GM18508 (cell line): ENCODE measurements at regions not wholly inside any gene's neighbourhood (a gene's known extent, or its start where the extent isn't known, plus 50 kb on each side); places are given as distances from the start of the nearest gene placed in this dataset.

Source experiments
- ATAC-seq: cut with Tn5 transposase; IDR thresholded peaks from one replicate; pipeline ENCODE4 v1.9.1; 2021; ENCODE audit warnings: moderate number of reproducible peaks; ENCODE audit not compliant: insufficient read depth, unreplicated experiment

DNA sequence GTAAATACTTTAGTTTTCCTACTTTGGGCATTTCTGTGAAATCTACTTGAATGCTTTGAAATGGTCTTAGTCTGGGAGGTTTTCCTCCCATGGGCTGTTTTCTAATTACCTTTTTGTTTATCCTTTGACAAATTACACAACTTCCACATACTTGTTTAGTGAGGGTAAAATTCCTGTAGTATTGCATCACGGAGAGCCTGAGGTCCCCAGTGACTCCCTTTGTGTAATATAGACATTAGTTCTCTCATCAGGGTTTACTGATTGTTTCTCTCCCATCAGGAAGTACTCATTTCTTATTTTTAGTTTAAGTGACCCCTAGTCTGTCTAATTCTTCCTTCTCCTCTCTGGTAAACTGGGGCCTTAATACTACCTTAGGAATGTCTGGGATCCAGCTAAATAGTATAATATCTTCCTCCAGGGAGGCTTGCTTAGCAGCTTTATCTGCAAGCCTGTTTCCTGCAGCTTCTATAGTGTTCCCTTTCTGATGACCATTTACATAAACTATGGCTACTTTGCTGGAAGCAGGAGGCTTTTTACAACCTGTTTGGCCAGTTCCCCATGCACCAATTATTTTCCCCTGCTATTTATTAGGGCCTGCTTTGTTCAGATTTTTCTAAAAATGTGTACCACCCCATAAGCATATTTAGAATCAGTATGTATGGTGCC, 87.2 kb upstream of the XCR1 start:
- no peak for ATAC-seq

DNA sequence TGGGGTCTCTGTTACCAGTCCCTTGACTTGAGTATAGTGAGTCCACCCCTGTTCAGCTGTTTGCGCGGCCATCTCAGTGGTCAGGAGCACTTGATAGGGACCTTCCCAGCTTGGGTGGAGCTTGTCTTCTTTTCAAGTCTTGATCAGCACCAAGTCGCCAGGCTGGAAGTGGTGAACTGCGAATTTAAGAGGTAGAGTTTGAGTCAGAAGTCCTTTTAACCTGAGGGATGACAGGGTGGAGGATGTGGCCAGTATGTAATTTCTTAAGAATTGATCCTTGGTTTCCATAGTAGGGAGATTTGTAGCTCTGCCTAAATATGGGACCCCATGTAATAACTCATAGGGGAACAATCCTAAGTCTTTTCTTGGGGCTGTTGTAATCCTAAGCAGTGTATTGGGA, 86.3 kb upstream of the XCR1 start:
- ATAC-seq = no peak

DNA sequence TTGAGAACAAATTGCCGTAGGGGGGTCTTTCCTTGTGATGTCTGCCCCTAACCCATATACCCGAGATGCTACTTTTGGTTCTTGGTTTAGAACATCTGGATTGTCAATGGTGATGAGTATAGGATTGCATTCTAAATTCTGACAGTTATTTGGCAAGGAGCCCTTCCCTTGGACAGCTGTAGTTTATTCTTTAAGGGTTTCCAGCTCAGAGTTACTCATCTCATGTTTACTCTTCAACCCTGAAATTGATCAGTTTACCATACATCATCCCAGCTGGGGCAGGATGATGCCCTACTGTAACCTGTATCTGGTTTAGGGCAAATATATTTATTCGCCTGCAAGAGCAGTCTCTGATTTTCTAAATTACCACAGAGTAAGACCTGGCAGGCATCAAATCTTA, 85.7 kb upstream of the XCR1 start:
- no peak for ATAC-seq

DNA sequence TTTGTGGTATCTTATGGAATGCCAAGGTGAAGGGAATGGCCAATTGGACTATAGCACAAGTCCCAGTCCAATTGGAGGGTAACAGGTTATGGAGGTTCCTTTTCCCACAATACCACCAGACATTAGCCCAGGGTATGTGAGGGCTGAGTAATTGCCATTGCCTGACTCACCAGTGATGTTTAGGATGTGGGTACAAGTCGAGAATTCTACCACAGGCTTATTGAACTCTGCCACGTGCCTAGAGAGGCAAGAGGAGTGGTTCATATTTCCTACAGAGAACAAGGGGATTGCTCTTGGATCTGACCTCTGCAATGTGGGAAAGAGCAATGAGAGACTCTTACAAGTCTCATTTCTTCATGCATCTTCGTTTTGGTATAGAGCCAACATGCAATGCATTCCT, 85.0 kb upstream of the XCR1 start:
- ATAC-seq = no peak

DNA sequence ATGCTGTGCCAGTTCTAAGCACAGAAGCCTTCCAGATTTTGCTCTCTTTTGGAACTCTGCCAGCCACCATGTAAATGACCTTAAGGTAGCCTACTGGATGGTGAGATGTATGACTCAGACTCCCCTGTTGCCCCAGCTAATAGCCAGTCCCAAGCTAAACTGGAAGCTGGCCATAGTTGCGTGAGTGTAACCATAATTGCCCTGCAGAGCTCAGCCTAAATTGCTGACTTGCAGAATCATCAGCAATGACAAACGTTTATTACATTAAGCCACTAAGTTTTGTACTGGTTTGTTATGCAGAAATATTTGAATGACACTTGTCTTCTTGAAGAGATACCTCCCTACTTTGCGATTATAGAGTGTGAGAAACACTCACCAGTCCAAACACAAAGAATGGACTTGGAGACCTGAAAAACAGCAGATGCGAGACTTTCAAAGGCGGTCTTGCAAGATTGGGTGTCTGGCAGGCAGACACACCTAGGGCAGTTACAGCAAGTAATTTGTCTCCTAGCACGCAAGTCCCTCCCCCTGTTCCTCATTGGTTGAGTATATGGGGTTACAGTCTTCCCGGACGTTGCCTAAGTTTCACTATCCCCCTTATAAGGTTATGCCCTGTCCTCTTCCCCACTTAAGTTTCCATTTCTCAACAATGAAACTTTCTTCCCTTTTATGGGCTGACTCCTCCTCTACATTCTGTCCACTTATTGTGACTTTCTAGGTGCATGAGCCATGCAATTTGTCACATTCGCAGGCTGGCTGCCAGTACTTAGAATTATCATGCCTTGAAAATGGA, 83.6 kb upstream of the XCR1 start:
- no peak for ATAC-seq

DNA sequence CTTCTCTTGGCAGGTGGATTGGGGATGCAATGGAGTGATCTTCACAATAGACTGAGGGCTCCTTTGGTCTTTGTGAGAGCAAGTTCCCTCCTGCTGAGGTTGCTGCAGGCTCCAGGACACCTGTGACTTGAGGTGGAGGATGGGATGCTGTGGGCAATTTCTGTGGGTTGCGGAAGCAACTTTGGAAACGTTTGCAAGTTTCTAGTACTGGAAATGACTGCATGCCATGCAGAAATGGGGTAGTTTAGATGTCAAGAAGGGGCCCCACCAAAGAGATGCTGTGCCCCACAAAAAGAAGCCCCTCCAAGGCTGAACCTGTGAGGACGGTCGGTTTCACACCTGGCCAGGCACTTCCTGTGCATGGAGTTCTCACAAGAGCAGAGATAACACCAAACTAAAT, 80.4 kb upstream of the XCR1 start:
- ATAC-seq = no peak

DNA sequence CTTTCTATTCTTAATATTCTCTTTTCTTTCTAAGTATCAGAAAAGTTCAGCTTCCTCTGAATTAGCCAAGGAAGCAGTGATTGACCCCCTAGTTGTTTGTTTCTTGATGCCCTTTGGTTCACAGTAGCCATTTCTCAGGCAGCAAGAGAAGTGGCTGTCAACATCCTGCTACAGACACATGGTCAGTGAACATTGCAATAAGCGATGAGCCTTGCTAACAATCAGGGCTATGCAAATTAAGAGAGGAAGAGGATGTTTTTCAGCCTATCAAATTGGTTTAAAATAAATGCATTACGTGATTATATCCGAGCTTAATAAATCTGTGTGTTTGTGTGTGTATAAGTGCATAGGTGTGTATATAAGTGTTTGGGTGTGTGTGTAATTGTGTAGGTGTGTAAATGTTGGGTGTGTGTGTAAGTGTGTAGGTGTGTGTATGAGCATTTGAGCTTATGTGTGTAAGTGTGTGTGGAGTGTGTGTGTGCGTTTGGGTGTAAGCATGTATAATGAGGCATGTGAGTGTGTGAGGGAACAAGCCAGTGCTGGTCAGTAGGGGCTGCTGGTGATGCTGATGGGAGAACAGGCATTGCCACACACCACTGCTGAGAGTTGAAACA, 78.1 kb upstream of the XCR1 start:
- ATAC-seq = no peak

DNA sequence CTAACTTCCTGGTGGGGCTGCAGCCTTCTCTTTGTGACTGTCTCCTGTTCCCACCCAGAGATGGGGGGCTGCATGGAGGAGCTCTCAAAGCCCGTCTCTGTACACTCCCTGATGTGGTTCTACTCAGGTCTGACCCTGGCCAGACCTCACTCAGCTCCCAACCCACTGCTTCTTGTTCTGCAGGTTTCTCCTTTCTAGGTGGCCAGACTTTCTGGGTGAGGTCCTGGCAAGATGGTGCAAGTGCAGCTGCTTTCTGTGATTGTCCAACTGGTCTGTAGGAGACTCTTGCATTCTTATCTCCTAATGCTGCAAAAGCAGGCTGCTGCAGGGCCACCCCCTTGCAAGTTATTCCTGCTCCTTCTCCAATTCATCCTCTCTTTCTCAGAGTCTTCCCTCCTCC, 77.4 kb upstream of the XCR1 start:
- ATAC-seq = no peak

DNA sequence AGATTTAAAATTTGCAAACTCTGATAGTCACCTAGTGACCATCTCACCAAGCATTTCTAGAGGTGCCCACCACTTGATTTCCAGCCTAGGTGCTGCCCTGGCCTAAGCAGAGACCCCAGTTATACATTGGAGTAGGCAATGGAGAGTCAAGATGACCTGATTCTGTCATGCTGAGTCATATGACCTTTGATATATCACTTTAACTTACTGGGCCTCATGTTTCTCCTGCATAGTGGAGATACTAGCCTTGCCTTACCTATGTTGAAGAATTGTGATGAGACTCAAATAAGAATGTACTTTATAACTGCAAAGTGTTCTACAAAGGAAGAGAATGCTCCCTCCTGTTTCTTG, 75.5 kb upstream of the XCR1 start:
- ATAC-seq = no peak

DNA sequence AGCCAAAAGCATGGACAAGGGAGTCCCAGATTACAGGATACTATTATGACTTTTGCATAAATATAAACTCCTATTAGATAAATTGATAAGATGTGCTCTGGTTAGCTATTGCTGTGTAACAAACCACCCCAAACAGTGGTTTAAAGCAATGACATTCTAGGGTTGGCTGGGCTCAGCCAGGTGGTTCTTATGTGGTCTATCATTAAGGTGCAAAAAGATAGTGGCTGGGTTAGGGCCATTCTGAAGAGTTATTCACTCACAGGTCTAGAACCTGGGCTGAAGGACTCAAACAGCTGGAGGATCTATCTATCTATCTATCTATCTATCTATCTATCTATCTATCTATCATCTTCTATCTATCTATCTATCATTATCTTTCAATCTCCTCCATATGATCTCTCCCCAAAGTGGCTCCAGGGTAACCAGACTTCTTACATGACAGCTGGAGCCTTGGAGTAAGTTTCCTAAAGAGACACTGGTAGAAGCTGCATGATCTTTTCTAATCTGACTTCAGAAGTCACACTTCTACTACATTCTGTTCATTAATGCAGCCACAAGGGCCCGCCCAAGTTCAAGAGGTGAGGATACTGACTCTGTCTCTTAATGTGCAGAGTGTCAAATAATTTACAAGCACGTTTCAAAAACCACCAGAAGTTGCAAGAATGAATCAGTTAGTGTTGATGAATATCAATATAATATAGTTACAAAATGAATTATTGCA, 74.9 kb upstream of the XCR1 start:
- no peak for ATAC-seq

DNA sequence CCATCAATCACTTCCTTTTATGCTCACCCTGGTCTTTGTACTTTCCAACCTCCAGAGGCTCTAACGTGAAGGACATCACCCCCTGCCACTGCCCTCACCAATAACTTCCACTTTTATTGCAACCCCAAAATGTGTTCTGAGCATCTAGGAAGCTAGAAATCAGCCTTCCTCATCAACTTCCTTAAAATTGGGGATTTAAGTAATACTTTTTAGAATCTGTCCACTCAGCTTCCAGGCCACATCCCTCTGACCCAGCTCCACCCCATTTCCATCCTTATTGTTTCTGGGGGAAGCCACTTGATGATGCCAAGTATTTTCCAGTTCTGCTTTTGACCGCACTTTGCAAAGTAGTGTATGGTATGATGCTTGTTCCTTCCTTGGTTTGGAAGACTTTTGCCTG, 73.5 kb upstream of the XCR1 start:
- ATAC-seq = no peak

DNA sequence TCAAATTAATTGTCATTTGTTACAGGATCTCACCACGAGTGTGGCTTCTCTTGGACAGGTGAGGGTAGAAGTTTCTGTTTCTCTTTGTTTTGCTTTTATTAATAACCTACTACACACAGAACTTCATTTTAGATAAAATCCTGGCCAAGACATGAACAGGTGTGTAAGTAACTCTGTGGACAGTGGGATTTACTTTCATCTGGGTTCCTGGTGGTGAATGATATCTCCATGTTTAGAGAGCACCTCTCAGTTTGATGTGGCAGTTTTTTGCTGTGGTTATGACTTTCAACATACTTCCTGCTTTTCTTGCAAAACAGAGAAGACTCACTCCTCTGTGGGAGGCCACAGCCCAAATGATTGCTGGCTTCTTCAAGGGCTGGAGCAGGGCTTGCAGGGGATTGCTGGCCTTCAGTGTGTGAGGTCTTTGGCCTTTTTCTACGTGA, 71.1 kb upstream of the XCR1 start:
- no peak for ATAC-seq

DNA sequence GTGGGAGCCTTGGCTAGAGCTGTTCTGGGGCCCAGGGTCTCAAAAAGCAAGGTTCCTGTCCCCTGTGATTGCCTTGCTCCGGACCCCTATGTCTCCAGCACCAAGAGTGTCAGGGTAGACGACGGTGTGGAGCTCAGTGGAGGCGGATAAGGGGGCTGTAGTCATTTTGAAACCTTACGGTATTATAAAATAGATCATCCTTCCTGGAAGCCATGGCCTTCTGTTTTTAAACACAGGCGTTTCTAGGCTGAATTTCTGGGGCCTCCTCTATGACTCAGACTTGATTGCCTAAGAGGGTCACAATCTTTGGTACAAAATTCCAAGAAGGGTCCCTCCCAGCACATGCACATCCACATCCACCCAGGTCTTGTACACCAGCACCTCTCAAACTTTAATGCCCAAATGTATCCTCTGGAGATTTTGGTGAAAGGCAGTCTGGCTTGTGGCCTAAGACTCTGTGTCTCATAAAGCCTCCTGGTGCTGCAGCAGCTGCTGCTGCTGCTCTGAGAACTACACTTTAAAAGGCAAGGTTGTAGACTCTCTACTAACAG, 70.5 kb upstream of the XCR1 start:
- ATAC-seq = no peak

DNA sequence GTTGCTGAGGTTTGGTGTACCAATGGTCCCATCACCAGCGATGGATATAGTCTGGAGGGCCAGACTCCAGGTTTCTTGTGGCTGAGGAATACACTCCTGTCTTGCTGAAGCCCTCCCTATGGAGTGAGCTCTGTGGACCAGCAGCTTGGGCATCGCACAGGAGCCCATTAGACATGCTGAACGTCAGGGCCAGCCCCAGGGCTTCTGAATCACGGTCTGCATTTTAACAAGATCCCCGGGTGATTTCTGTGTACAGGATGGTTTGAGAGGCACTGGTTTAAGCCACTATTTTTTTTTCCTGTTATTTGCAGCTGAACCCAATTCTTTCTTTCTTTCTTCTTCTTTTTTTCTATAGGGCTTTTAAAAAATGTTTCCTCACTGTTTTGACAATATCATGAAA, 69.5 kb upstream of the XCR1 start:
- no peak for ATAC-seq

DNA sequence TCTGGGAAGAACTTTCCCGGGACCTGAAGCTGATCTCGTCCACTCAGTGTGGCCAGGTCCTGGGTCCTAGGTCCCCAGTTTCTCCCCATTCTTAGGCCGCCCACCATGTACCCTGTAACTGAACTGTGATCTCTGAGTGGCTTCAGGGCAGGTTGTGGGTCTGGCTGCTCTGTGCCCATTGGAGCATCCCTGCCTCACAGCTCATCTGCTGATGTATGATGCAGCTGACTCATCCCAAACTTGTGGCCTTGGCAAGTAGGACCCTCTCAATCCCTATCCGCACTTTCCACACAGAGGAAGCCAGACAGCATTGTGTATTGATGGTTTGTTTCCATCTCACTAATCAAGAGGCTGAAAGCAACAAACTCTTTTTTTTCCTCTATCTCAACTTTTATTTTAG, 69.1 kb upstream of the XCR1 start:
- no peak for ATAC-seq

DNA sequence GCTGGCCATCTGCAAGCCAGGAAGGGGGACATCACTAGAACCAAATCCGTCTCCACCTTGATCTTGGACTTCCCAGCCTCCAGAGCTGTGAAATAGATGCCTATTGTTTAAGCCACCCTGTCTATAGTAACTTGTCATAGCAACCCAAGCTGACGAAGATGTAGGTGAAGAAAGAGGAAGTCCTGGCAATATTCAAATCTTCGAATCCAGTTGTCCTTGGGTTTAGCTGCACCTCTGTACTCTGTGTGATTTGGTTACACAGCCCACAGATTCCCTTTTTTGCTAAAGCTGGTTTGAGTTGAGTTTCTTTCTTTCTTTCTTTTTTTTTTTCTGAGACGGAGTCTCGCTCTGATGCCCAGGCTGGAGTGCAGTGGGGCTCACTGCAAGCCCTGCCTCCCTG, 68.0 kb upstream of the XCR1 start:
- ATAC-seq = peak; percentile 40

DNA sequence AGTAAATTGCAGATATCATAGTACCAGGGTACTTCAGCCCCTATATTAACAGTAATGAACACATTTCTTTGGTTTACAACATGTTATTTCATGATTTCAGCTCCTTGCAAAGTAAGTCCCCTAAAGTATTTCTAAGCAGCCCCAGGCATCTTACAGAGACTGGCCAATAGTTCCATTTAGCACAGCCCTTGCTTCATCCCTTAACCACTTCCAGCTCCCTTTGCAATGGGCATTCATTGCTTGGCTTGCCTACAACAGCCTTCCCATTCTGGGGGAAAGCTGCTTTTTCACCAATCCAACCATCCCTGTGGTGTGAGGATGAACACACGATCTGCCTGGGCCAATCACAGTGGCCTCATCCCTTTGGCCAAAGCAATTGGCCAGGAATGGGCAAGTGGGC, 67.2 kb upstream of the XCR1 start:
- no peak for ATAC-seq

DNA sequence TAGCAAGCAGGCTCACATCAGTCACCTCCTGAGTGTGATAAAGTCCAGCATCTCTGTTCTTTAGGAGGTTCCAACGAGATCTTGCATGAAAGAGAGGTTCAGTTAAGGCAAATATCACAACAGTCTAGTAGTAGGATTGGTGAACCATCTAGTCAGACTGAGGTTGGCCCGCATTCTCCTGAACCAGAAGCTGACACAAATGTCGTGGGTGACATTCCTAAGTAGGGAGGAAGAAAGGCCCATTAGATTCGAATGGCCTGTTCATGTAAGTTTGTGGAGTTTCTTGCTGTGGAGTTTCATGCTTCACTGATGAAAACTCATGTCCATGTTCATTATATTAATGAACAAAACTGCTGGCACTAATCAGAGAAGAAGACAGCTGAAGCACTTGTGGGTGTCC, 66.7 kb upstream of the XCR1 start:
- ATAC-seq = no peak

DNA sequence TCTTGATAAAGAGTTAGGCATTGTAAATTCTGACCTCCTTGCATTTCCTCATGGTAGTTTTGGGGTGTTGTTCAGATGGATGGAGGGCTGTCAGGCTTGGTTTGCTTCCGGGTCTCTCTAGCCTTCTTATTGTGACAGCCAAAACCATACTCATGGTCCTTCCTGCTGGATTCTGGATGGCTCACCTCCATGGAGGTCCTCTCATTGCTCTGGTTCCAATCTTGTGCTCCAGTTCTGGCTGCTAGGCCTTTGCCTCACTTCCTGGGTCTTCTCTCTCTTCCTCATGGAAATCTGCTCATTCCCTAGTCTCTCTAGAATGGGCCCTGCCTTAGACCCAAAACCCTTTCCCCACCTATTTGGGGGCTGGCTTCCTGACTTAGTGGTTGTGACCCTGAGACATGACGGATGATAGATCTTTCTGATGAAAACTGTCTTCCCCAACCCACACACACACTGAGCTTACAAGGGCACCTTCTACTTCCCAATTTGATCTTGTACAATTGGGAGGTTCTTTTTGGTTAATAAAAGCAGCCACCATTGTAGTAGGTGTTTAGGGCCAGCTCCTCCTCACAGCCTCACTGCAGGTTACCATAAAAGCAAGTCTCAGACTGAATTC, 66.2 kb upstream of the XCR1 start:
- ATAC-seq = no peak

DNA sequence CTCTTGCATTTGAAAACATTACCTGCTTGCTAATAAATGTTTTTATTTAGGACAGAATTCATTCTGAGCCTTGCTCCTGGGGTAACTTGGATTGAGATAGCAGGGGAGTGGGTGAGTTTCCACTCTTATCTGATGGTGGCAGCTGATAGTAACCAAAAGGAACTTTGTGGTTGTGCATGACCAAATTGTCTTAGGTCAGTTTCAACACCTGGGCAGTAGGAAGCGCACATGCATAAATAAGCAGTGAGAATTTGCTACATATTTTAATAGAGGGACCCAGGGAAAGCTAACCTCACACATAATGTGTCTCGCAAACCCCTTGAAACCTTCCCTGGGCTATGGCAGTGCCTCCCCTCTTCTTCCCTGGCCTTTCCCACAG, 65.4 kb upstream of the XCR1 start:
- no peak for ATAC-seq
